CD14-positive monocyte (primary cell): ENCODE measurements at regions not wholly inside any gene's neighbourhood (a gene's known extent, or its start where the extent isn't known, plus 50 kb on each side); places are given as distances from the start of the nearest gene placed in this dataset.

ENCODE experiments used
- DNase-seq, 3 donors: peaks; one replicate each; pipeline ENCODE4 v3.0.0-alpha.2; 2011 to 2022
- H2AFZ ChIP-seq: 2 replicates; pipeline ENCODE4 v1.6.0; 2012; ENCODE audit warnings: mild to moderate bottlenecking, low read depth, low read length, inconsistent platforms; ENCODE audit not compliant: insufficient read depth, poor library complexity, severe bottlenecking
- H3K27ac ChIP-seq, 2 donors: 1 replicate in 1 of 2; 2 replicates in 1 of 2; pipeline ENCODE4 v1.5.1; 2012 to 2013; ENCODE audit warnings: low read length in 2 of 2, control low read depth in 1 of 2, inconsistent platforms in 1 of 2, low read depth in 1 of 2, mild to moderate bottlenecking in 1 of 2
- H3K27me3 ChIP-seq, 2 donors: one replicate each; pipeline versions ENCODE4 v1.6.0 to v1.6.1; 2011 to 2013; ENCODE audit warnings: low read length in 2 of 2; ENCODE audit not compliant: control insufficient read depth in 2 of 2, insufficient read depth in 2 of 2
- H3K36me3 ChIP-seq, 2 donors: replicated peaks in 1 of 2; 1 replicate in 1 of 2; 2 replicates in 1 of 2; pipeline versions ENCODE4 v1.5.1 to v1.6.1; 2012 to 2013; ENCODE audit warnings: low read length in 2 of 2, control low read depth in 1 of 2, inconsistent platforms in 1 of 2, mild to moderate bottlenecking in 1 of 2; ENCODE audit not compliant: insufficient read depth in 2 of 2, control insufficient read depth in 1 of 2
- H3K4me1 ChIP-seq, 2 donors: 1 replicate in 1 of 2; 2 replicates in 1 of 2; pipeline versions ENCODE4 v1.5.1 to v1.6.1; 2012 to 2013; ENCODE audit warnings: low read length in 2 of 2, control low read depth in 1 of 2, inconsistent platforms in 1 of 2, mild to moderate bottlenecking in 1 of 2, moderate library complexity in 1 of 2; ENCODE audit not compliant: insufficient read depth in 2 of 2, control insufficient read depth in 1 of 2
- H3K4me2 ChIP-seq: replicated peaks from 2 replicates; pipeline ENCODE3; 2012; ENCODE audit warnings: low read length, moderate library complexity, mild to moderate bottlenecking; ENCODE audit not compliant: poor library complexity, severe bottlenecking; ENCODE audit errors: extremely low read depth
- H3K4me3 ChIP-seq, 3 experiments: fragments of 200-600 bp in 1 of 3; sonication (generic) in 1 of 3; replicated peaks in 1 of 3; 1 replicate in 2 of 3; 2 replicates in 1 of 3; pipeline ENCODE4 v1.5.1; 2011 to 2013; ENCODE audit warnings: low read length in 3 of 3, mild to moderate bottlenecking in 3 of 3, control low read depth in 2 of 3, low read depth in 2 of 3, inconsistent platforms in 1 of 3, moderate library complexity in 1 of 3
- H3K79me2 ChIP-seq: 2 replicates; pipeline ENCODE4 v1.6.0; 2012; ENCODE audit warnings: mild to moderate bottlenecking, control low read depth, inconsistent platforms, low read length, moderate library complexity; ENCODE audit not compliant: insufficient read depth
- H3K9ac ChIP-seq: 2 replicates; pipeline ENCODE4 v1.6.0; 2017; ENCODE audit warnings: low read length, mild to moderate bottlenecking; ENCODE audit not compliant: insufficient read depth, poor library complexity, severe bottlenecking
- H3K9me3 ChIP-seq, 2 donors: replicated peaks in 1 of 2; 1 replicate in 1 of 2; 2 replicates in 1 of 2; pipeline versions ENCODE4 v1.5.1 to v1.6.1; 2012 to 2013; ENCODE audit warnings: low read length in 2 of 2, control low read depth in 1 of 2; ENCODE audit not compliant: control insufficient read depth in 1 of 2, insufficient read depth in 1 of 2
- H4K20me1 ChIP-seq: 2 replicates; pipeline ENCODE4 v1.6.0; 2012; ENCODE audit warnings: mild to moderate bottlenecking, low read length, control low read depth, moderate library complexity; ENCODE audit not compliant: insufficient read depth
- H3K27ac Mint-ChIP-seq, 7 donors: one replicate each; pipeline ENCODE4 v1.8.0; 2020; ENCODE audit warnings: mild to moderate bottlenecking in 7 of 7, mixed read lengths in 7 of 7, moderate library complexity in 6 of 7, inconsistent platforms in 2 of 7
- H3K27me3 Mint-ChIP-seq, 3 donors: one replicate each; pipeline ENCODE4 v1.8.0; 2021 to 2022; ENCODE audit warnings: low read depth in 3 of 3, mild to moderate bottlenecking in 3 of 3, mixed read lengths in 3 of 3, moderate library complexity in 3 of 3, inconsistent platforms in 1 of 3
- H3K36me3 Mint-ChIP-seq, 2 donors: one replicate each; pipeline ENCODE4 v1.8.0; 2020; ENCODE audit warnings: mixed read lengths in 2 of 2, inconsistent platforms in 1 of 2, mild to moderate bottlenecking in 1 of 2
- H3K4me1 Mint-ChIP-seq: one replicate; pipeline ENCODE4 v1.8.0; 2020; ENCODE audit warnings: mild to moderate bottlenecking, mixed read lengths
- H3K4me3 Mint-ChIP-seq, 2 donors: one replicate each; pipeline ENCODE4 v1.8.0; 2020; ENCODE audit warnings: mild to moderate bottlenecking in 2 of 2, mixed read lengths in 2 of 2, moderate library complexity in 1 of 2
- H3K9me3 Mint-ChIP-seq, 7 donors: one replicate each; pipeline ENCODE4 v1.8.0; 2020 to 2022; ENCODE audit warnings: mixed read lengths in 7 of 7, mild to moderate bottlenecking in 6 of 7, moderate library complexity in 6 of 7, inconsistent platforms in 2 of 7
- CTCF ChIP-seq: fragments of 200-600 bp; IDR thresholded peaks from one replicate; pipeline ENCODE4 v1.8.0; 2022; ENCODE audit warnings: antibody characterized with exemption, mild to moderate bottlenecking
- WGBS: methylation state at CpG from one replicate; pipeline ENCODE4 v1.1.5; 2013; ENCODE audit warnings: missing lambda C conversion rate; ENCODE audit not compliant: insufficient coverage; 5-methylcytosine and 5-hydroxymethylcytosine counted together
- intact Hi-C, 2 donors: fragments of 100-400 bp; cut with micrococcal nuclease; formaldehyde crosslinking; loops; one replicate each; pipeline versions ENCODE4 v1.15.0 to v1.15.1; 2023

GRCh38 chr9:109974143-109974917 lies 194.3 kb downstream of the PALM2AKAP2 start:
- intact Hi-C loops: loop anchor here in 1 of 2 donors (5.0 kb wide), 2 partner anchors 78 to 173 kb away; no protein-coding TSS in a partner anchor
- H3K36me3 ChIP-seq: no peaks in the 10 kb centered on the region
- peak overlapping the region; percentile 46 for H2AFZ ChIP-seq
- TF ChIP-seq CTCF: no peak
- peaks cover 0 to 3% (median 0%) of the 10 kb centered on the region in 7 donors for H3K9me3 Mint-ChIP-seq
- H3K27me3 ChIP-seq: peaks cover 0 to 2% of the 10 kb centered on the region in 2 donors
- H3K27me3 Mint-ChIP-seq: peaks cover 3 to 6% (median 3%) of the 10 kb centered on the region in 3 donors
- H3K9me3 ChIP-seq: no peaks in the 10 kb centered on the region
- H3K27ac Mint-ChIP-seq: peak overlapping the region; percentile 36 to 84 (median 68)
- 53% methylated on average over 2 of the region's 7 CpGs for WGBS
- H3K4me1 Mint-ChIP-seq: peaks cover 44% of the 10 kb centered on the region
- H4K20me1 ChIP-seq: no peaks in the 10 kb centered on the region
- peak overlapping the region; percentile 67 to 85 for H3K4me3 Mint-ChIP-seq
- DNase-seq: peak; percentile 76 to 90 (median 77)
- no peaks in the 10 kb centered on the region for H3K79me2 ChIP-seq
- H3K4me1 ChIP-seq: peaks cover 38 to 40% of the 10 kb centered on the region in 2 donors
- peak overlapping the region in 2 of 3 experiments; percentile 26 to 53 for H3K4me3 ChIP-seq
- peak overlapping the region; percentile 34 to 71 for H3K27ac ChIP-seq
- peak overlapping the region; percentile 42 for H3K4me2 ChIP-seq
- H3K9ac ChIP-seq: peak overlapping the region; percentile 10
- peaks cover 0 to 1% of the 10 kb centered on the region in 2 donors for H3K36me3 Mint-ChIP-seq

GRCh38 chr9:109974918-109975276 lies 194.9 kb downstream of the PALM2AKAP2 start:
- WGBS: 83% methylated on average over 2 of the region's 4 CpGs
- no peak for TF ChIP-seq CTCF
- H3K4me2 ChIP-seq: no peak overlapping the region

More at GRCh38 chr9:109974918-109975276, 194.9 kb downstream of the PALM2AKAP2 start:
- no peak overlapping the region for H3K4me3 Mint-ChIP-seq
- no peak for DNase-seq
- peak overlapping the region in 5 of 7 donors; percentile 42 to 74 (median 65) for H3K27ac Mint-ChIP-seq
- Histone ChIP-seq H3K4me3 (peak overlapping the region in 1 of 3 experiments; percentile 53), H3K4me1 (peaks cover 36 to 38% of the 10 kb centered on the region in 2 donors), H4K20me1 (no peaks in the 10 kb centered on the region), H3K9me3 (no peaks in the 10 kb centered on the region), H3K9ac (no peak overlapping the region), H3K79me2 (no peaks in the 10 kb centered on the region), H3K36me3 (no peaks in the 10 kb centered on the region), H3K27me3 (peaks cover 0 to 2% of the 10 kb centered on the region in 2 donors), H3K27ac (peak overlapping the region in 1 of 2 donors; percentile 71), H2AFZ (no peak overlapping the region)
- intact Hi-C loops: loop anchor here in 1 of 2 donors (5.0 kb wide), 2 partner anchors 77 to 172 kb away; no protein-coding TSS in a partner anchor
- H3K36me3 Mint-ChIP-seq: peaks cover 0 to 1% of the 10 kb centered on the region in 2 donors
- H3K27me3 Mint-ChIP-seq: peaks cover 3 to 6% (median 4%) of the 10 kb centered on the region in 3 donors
- H3K9me3 Mint-ChIP-seq: peaks cover 0 to 3% (median 0%) of the 10 kb centered on the region in 7 donors
- H3K4me1 Mint-ChIP-seq: peaks cover 39% of the 10 kb centered on the region
